HEK293T (cell line): ENCODE measurements at regions not wholly inside any gene's neighbourhood (a gene's known extent, or its start where the extent isn't known, plus 50 kb on each side); places are given as distances from the start of the nearest gene placed in this dataset.

ENCODE experiments used
- ARNT ChIP-seq: fragments of 450-650 bp; IDR thresholded peaks from 2 replicates; pipeline ENCODE4 v1.6.1; 2017; ENCODE audit warnings: mild to moderate bottlenecking
- BHLHE40 ChIP-seq: fragments of 450-650 bp; IDR thresholded peaks from 2 replicates; pipeline ENCODE4 v1.6.1; 2016; ENCODE audit warnings: mild to moderate bottlenecking, moderate library complexity, borderline replicate concordance
- ELF4 ChIP-seq: fragments of 450-650 bp; IDR thresholded peaks from 2 replicates; pipeline ENCODE4 v1.6.1; 2017; ENCODE audit warnings: antibody characterized with exemption
- FOXA1 ChIP-seq: fragments of 450-650 bp; IDR thresholded peaks from 2 replicates; pipeline ENCODE4 v1.6.1; 2016; ENCODE audit warnings: mild to moderate bottlenecking
- FOXK2 ChIP-seq: fragments of 450-650 bp; IDR thresholded peaks from 2 replicates; pipeline ENCODE4 v1.6.1; 2016; ENCODE audit warnings: mild to moderate bottlenecking
- PKNOX1 ChIP-seq: fragments of 450-650 bp; IDR thresholded peaks from 2 replicates; pipeline ENCODE4 v1.6.1; 2016
- SP1 ChIP-seq: fragments of 450-650 bp; IDR thresholded peaks from 2 replicates; pipeline ENCODE4 v1.6.1; 2017
- TARDBP ChIP-seq: fragments of 450-650 bp; IDR thresholded peaks from 2 replicates; pipeline ENCODE4 v1.6.1; 2016
- ZNF384 ChIP-seq: fragments of 450-650 bp; IDR thresholded peaks from 2 replicates; pipeline ENCODE4 v1.6.1; 2016

- TF ChIP-seq TARDBP = no peak
- no peak for TF ChIP-seq ELF4
- TF ChIP-seq FOXA1 = no peak
- no peak for TF ChIP-seq BHLHE40
- TF ChIP-seq PKNOX1 = no peak
- TF ChIP-seq ZNF384 = no peak
- no peak for TF ChIP-seq SP1
- TF ChIP-seq ARNT = no peak
- no peak for TF ChIP-seq FOXK2
Measured at GRCh38 chr11:119515771-119516400, 92.9 kb upstream of the THY1 start.
